IPS-15b (cell line): ENCODE measurements at regions not wholly inside any gene's neighbourhood (a gene's known extent, or its start where the extent isn't known, plus 50 kb on each side); places are given as distances from the start of the nearest gene placed in this dataset.
"Not testable (repeated sequence)": the region's sequence is repeated elsewhere in the genome, so short reads cannot be mapped to it uniquely, and the experiment has no call there.

ENCODE experiments used
- H3K27me3 ChIP-seq: one replicate; pipeline ENCODE4 v1.6.1; 2013; ENCODE audit warnings: low read length; ENCODE audit not compliant: control insufficient read depth, insufficient read depth
- H3K36me3 ChIP-seq: one replicate; pipeline ENCODE4 v1.6.1; 2013; ENCODE audit warnings: low read length; ENCODE audit not compliant: control insufficient read depth, insufficient read depth
- H3K4me1 ChIP-seq: one replicate; pipeline ENCODE4 v1.6.1; 2013; ENCODE audit warnings: mild to moderate bottlenecking, low read length; ENCODE audit not compliant: control insufficient read depth, insufficient read depth
- H3K4me3 ChIP-seq: one replicate; pipeline ENCODE4 v1.5.1; 2013; ENCODE audit warnings: low read depth, low read length
- H3K9ac ChIP-seq: one replicate; pipeline ENCODE4 v1.6.1; 2013; ENCODE audit warnings: low read depth, mild to moderate bottlenecking, low read length
- H3K9me3 ChIP-seq: one replicate; pipeline ENCODE4 v1.6.1; 2013; ENCODE audit warnings: mild to moderate bottlenecking, low read length; ENCODE audit not compliant: control insufficient read depth, insufficient read depth

DNA sequence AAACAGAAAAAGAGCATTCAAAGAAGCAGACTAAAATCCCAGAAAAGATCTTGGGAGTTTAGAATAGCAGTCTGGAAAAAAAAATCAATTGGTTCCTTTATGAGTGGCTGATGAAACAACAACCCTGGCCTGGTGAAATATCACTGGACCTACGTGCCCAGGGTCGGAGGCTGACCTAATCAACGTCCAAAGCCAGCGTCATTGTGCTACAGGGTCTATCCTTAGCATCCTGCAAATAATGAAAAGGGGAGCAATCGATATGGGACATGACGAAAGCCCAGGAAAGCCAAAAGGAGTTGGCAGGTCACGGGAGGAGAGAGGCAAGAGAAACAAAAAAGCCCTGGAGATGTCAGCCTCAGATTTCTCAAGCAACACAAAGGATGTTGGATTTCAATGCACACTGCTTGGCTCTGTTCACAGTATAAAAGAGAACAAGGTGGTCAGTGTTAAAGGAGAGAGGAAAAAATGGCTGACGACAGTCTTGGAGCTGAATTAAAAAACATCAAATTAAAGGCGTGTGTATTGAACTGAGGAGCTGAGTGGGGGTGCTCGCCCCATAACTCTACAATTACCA is 148.8 kb downstream of the BLID start:
- Histone ChIP-seq H3K9me3 (no peaks in the 10 kb centered on the region), H3K9ac (no peak overlapping the region), H3K4me3 (no peak overlapping the region), H3K4me1 (peaks cover 2% of the 10 kb centered on the region), H3K36me3 (no peaks in the 10 kb centered on the region), H3K27me3 (no peaks in the 10 kb centered on the region)

DNA sequence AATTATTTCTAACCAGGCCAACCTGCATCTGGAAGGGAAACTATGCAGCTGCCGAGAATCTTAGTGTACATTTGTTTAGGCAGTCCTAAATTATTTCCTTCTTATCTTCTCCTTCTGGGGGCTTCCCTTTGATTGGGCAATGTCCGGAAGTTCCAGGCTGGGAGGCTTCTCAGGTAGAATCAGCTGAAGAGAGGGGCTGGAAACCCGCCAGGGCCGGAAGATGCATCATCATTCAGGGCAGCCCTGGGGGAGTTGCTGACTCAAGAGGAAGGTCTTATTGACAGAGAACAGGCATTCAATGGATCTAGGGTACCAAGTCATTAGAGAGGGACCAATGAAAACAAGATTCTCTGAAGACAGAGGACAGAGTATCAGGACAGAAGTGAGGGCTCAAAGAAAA is 150.7 kb downstream of the BLID start:
- no peak overlapping the region for H3K4me3 ChIP-seq
- no peaks in the 10 kb centered on the region for H3K9me3 ChIP-seq
- H3K36me3 ChIP-seq, result no peaks in the 10 kb centered on the region
- no peaks in the 10 kb centered on the region for H3K27me3 ChIP-seq
- no peak overlapping the region for H3K9ac ChIP-seq
- H3K4me1 ChIP-seq, result peaks cover 2% of the 10 kb centered on the region

DNA sequence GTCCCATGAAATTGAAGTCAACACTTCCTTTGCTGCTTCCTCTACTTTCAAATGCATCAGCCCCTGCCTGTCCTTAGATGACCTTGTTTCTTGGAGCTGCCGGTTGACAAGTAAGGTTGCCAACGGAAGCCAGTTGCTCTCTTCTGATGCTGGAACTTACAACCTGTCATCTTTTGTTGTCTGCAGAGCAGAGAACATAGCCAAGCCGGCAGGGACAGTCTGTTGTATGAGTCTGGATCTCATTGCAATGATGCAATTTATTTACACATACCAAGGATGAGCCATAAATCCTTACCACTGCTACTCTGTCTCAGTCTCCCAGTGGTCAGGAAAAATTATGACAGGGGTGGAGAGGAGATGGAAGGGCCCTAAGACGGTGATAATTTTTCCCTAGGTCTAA is 151.4 kb downstream of the BLID start:
- H3K4me1 ChIP-seq, result peaks cover 2% of the 10 kb centered on the region
- H3K9ac ChIP-seq, result no peak overlapping the region
- no peaks in the 10 kb centered on the region for H3K27me3 ChIP-seq

DNA sequence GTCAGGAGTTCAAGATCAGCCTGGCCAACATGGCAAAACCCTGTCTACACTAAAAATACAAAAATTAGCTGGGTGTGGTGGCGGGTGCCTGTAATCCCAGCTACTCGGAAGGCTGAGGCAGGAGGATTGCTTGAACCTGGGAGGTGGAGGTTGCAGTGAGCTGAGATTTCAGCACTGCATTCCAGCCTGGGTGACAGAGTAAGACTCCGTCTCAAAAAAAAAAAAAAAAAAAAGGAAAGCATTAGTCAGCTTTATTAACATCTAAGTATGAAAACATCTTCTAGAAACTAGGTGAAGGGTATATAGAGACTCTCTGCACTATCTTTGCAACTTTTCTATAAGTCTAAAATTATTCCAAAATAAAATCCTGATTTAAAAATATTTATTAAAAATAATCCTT is 152.2 kb downstream of the BLID start:
- H3K4me1 ChIP-seq, H3K9me3 ChIP-seq, H3K27me3 ChIP-seq, H3K4me3 ChIP-seq, H3K9ac ChIP-seq, H3K36me3 ChIP-seq: not testable (repeated sequence)

More for the DNA sequence above, 151.4 kb downstream of the BLID start:
- Histone ChIP-seq H3K4me3 (no peak overlapping the region), H3K36me3 (no peaks in the 10 kb centered on the region), H3K9me3 (no peaks in the 10 kb centered on the region)

DNA sequence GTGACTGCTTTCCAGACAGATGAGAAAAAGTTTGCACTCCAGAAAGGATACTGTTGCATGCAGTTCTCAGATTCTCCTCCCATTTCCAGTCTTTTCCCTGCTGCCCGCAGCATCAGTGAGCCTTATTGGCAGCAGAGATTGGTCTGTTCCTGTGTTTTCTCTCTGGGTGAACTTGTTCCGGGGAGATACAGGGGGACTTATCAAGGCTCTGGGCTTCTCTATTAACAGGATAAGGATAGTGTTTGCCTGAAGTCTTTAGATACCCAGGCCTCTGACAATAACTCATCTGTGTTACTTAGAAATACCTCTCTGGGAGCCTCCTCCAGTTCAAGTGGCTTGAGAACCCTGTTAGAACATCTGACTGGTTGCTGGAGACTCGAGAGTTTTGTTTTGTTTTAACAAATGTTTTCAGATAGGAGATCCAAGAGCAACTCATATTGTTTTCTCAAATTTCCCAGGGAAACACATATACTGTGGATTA is 154.7 kb downstream of the BLID start:
- no peaks in the 10 kb centered on the region for H3K9me3 ChIP-seq
- no peaks in the 10 kb centered on the region for H3K27me3 ChIP-seq
- no peak overlapping the region for H3K4me3 ChIP-seq
- no peaks in the 10 kb centered on the region for H3K36me3 ChIP-seq
- no peak overlapping the region for H3K9ac ChIP-seq
- H3K4me1 ChIP-seq, result peaks cover 2% of the 10 kb centered on the region

DNA sequence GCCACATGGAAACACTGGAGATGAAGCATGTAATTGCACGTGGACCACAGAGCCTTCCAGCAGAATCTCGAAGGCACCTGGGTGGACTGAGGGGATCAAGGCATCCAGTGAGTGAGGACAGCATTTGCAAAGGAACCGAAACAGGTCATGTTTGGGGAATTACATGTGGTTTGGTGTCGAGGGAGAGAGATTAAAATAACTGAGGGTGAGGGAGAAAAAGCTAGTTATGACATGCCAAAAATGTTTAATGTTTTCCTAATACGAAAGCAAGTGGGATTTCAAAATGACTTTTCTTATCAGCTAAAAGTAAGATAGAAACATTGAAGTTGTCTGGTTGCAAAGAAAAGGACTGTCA is 157.1 kb downstream of the BLID start:
- Histone ChIP-seq H3K27me3 (no peaks in the 10 kb centered on the region), H3K36me3 (no peaks in the 10 kb centered on the region), H3K4me3 (no peak overlapping the region), H3K9me3 (no peaks in the 10 kb centered on the region), H3K9ac (no peak overlapping the region), H3K4me1 (no peaks in the 10 kb centered on the region)

DNA sequence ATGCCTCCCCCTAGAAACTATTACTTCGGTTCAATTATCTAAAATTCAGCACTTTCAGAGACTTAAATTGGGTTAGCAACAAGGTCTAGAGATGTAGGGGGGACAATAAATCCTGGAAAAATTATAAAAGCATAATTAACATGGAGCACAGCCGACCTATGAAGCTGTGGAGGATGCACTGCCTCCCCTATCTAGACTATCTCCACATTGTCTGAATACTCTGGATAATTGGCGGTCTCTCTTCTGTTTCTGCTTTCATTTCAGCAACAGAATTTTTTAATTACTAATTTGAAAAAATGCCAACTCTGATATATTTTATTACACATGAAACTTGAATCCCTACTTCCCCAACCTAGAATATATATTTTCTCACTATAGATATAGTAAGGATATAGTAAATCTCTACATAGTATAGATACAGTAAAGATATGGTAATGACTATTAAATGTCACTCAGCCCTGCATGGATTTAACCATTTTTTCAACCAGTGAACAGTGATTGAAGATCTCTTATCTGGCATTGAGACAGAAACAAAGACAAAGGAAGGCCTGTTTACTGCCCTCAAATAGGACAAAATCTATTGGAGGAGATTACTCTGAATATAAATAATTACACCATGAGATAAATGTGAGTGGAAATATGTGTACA is 157.6 kb downstream of the BLID start:
- no peaks in the 10 kb centered on the region for H3K4me1 ChIP-seq
- H3K27me3 ChIP-seq, result no peaks in the 10 kb centered on the region
- H3K36me3 ChIP-seq, result no peaks in the 10 kb centered on the region
- no peak overlapping the region for H3K4me3 ChIP-seq
- no peak overlapping the region for H3K9ac ChIP-seq
- H3K9me3 ChIP-seq, result no peaks in the 10 kb centered on the region

DNA sequence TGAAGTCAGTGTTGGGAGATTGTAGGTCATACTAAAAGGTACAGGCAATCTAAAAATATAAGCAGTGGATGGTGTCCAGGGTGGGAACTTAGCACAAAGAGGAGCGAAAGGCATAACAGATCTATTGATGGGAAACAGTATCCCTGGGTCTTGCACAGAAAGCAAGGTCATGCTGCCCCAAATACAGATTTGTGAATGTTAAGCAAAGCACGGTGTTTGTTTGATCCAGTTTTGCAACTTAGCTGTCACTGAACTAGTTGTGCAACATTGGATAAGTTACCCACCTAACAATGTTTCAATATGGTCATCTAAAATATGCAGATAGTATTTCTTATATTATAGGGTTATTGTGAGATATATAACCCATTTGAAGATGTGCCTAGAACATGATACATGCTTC is 162.9 kb downstream of the BLID start:
- Histone ChIP-seq H3K9me3 (no peaks in the 10 kb centered on the region), H3K4me1 (no peaks in the 10 kb centered on the region), H3K9ac (no peak overlapping the region), H3K4me3 (no peak overlapping the region), H3K36me3 (no peaks in the 10 kb centered on the region), H3K27me3 (no peaks in the 10 kb centered on the region)

DNA sequence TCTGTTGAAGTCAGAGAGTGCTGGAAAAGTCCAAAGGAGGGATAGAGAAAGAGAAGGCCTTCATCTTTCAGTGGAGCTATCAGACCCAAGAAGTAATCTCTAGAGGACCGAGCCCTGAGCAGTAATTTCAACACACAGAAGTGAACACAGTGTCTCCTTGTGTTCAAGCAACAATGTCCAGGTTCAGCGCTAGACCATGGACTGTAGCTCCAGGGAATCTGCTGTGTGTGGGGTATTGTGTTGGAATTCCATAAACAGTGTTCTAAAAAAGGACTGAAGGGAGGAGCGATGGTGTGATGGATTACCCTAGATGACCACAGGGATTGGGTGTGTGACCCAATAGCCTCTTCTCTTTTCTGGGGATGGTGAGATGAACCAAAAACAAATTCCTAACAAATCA is 165.9 kb downstream of the BLID start:
- Histone ChIP-seq H3K27me3 (no peaks in the 10 kb centered on the region), H3K36me3 (no peaks in the 10 kb centered on the region), H3K9ac (no peak overlapping the region), H3K4me1 (no peaks in the 10 kb centered on the region), H3K4me3 (no peak overlapping the region), H3K9me3 (peaks cover 4% of the 10 kb centered on the region)

DNA sequence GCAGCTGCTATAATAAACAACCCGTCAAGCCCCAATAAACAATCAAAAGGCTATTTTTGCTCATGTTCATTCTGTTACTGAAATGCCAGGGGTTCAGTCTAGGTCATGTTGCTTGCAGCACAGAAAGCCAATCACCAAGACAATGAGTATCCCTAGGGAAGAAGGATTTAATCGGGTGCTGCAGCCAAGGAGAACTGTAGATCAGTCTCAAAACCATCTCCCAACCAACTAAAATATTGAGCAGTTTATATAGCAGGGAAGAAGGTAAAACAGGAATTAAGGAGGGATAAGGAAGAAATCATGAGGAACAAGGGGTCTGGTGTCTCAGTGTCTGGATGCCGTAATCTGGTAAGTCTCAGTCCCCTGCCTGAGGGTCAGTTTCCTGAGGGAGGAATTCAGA is 169.5 kb downstream of the BLID start:
- Histone ChIP-seq H3K9me3 (peaks cover 4% of the 10 kb centered on the region), H3K4me3 (no peak overlapping the region), H3K4me1 (no peaks in the 10 kb centered on the region), H3K36me3 (no peaks in the 10 kb centered on the region), H3K27me3 (no peaks in the 10 kb centered on the region), H3K9ac (no peak overlapping the region)

DNA sequence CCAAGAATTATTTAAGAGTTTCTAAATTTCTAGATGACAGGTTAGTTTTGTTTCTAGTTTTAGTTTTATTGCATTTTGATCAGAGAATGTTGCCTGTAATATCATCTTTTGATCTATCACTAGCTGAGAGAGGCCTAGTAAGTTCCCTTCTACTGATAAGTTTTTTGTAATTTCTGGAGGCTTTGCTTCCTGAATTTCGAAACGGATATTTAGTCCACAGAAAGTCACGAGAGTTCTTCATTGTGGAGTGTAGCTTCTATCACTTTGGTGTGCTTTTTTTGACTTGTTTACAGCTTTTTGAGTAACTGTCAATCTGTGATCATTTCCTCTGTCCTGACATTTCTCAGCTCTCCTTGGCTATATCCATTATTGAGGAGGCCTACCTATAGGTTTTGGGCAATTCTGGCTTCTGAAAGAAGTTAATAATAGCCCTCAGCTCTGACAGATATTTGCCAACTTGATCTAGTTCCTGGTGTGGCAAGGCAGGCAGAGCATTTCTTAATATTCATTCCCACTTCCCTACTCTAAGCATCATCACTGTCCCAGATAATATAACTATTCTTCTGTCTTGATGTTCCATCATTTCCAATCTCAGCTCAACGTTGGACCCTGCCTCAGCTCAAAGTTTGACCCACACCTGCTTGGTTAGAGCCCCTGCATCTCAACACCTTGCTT is 171.3 kb downstream of the BLID start:
- no peaks in the 10 kb centered on the region for H3K4me1 ChIP-seq
- no peak overlapping the region for H3K4me3 ChIP-seq
- H3K27me3 ChIP-seq, result no peaks in the 10 kb centered on the region
- peaks cover 4% of the 10 kb centered on the region for H3K9me3 ChIP-seq
- H3K36me3 ChIP-seq, result no peaks in the 10 kb centered on the region
- no peak overlapping the region for H3K9ac ChIP-seq

DNA sequence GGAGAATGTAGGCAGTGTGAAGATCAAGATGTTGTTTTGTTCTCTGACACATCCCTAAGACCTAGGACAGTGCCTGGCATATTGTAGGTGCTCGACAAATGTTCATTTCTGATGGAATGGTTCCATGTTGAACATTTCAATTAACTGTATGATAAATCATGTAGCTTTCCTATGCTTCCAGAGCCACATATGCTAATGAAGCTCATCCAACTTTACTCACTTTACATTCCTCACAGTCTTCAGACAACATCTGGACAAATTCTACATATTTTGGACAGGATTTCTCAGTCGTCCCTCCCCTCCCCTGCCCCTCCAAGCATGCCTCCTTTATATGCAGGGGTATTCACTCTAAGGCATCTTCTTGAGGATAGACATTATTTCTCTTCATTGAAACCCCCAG is 177.9 kb downstream of the BLID start:
- peaks cover 5% of the 10 kb centered on the region for H3K4me1 ChIP-seq
- H3K9me3 ChIP-seq, result no peaks in the 10 kb centered on the region
- no peak overlapping the region for H3K4me3 ChIP-seq
- H3K9ac ChIP-seq, result no peak overlapping the region
- H3K27me3 ChIP-seq, result no peaks in the 10 kb centered on the region
- H3K36me3 ChIP-seq, result no peaks in the 10 kb centered on the region
